T-cell (primary cell): ENCODE measurements at regions not wholly inside any gene's neighbourhood (a gene's known extent, or its start where the extent isn't known, plus 50 kb on each side); places are given as distances from the start of the nearest gene placed in this dataset.

Experiments used
- ATAC-seq, 4 experiments: fragments of 200-7000 bp in 3 of 4; fragments of 150-1000 bp in 1 of 4; cut with Tn5 transposase; replicated peaks in 1 of 4; 1 replicate in 3 of 4; 2 replicates in 1 of 4; pipeline ENCODE4 v1.10.0; 2021; ENCODE audit warnings: moderate library complexity in 3 of 4, mild to moderate bottlenecking in 2 of 4, moderate number of reproducible peaks in 1 of 4
- CTCF ChIA-PET, 2 donors: fragments of 300-600 bp; sonication (Branson Sonifier 250); formaldehyde crosslinking; loops; one replicate each; lab custom pipeline; 2022; ENCODE audit warnings: antibody characterized with exemption in 2 of 2; lab: Charles Lee
- POLR2A ChIA-PET, 2 donors: fragments of 300-600 bp; sonication (Branson Sonifier 250); formaldehyde crosslinking; loops; one replicate each; lab custom pipeline; 2022; ENCODE audit warnings: antibody characterized with exemption in 2 of 2; lab: Charles Lee
- DNase-seq, 35 experiments: peaks; one replicate each; pipeline versions ENCODE4 v3.0.0 to v3.0.0-alpha.2; 2013 to 2023
- H3K27ac ChIP-seq: one replicate; pipeline ENCODE4 v1.5.1; 2013; ENCODE audit warnings: low read length
- H3K27me3 ChIP-seq, 2 experiments: replicated peaks in 1 of 2; 1 replicate in 1 of 2; 2 replicates in 1 of 2; pipeline versions ENCODE4 v1.6.1 to v1.7.0; 2013; ENCODE audit warnings: low read length in 1 of 2, mixed read lengths in 1 of 2; ENCODE audit not compliant: control insufficient read depth in 2 of 2, insufficient read depth in 2 of 2; ENCODE audit errors: extremely low read depth in 1 of 2
- H3K36me3 ChIP-seq, 2 donors: 1 replicate in 1 of 2; 2 replicates in 1 of 2; pipeline versions ENCODE4 v1.6.1 to v1.7.0; 2013; ENCODE audit warnings: low read length in 1 of 2; ENCODE audit not compliant: control insufficient read depth in 2 of 2, insufficient read depth in 1 of 2; ENCODE audit errors: extremely low read depth in 1 of 2
- H3K4me1 ChIP-seq, 2 experiments: 1 replicate in 1 of 2; 2 replicates in 1 of 2; pipeline versions ENCODE4 v1.6.1 to v1.7.0; 2013; ENCODE audit warnings: low read length in 2 of 2, mixed read lengths in 1 of 2; ENCODE audit not compliant: insufficient read depth in 2 of 2, control insufficient read depth in 1 of 2; ENCODE audit errors: extremely low read depth in 1 of 2
- H3K4me3 ChIP-seq, 2 donors: 1 replicate in 1 of 2; 2 replicates in 1 of 2; pipeline versions ENCODE4 v1.5.1 to v1.7.0; 2013; ENCODE audit warnings: mild to moderate bottlenecking in 2 of 2, low read length in 1 of 2, moderate library complexity in 1 of 2; ENCODE audit not compliant: control insufficient read depth in 1 of 2; ENCODE audit errors: extremely low read depth in 1 of 2
- H3K9me3 ChIP-seq: 2 replicates; pipeline ENCODE4 v1.7.0; 2013
- H3K27ac Mint-ChIP-seq, 2 donors: one replicate each; pipeline ENCODE4 v1.8.0; 2020 to 2021; ENCODE audit warnings: mild to moderate bottlenecking in 2 of 2, mixed read lengths in 2 of 2
- H3K27me3 Mint-ChIP-seq, 2 donors: one replicate each; pipeline ENCODE4 v1.8.0; 2021 to 2022; ENCODE audit warnings: mixed read lengths in 2 of 2
- H3K36me3 Mint-ChIP-seq: one replicate; pipeline ENCODE4 v1.8.0; 2021; ENCODE audit warnings: mixed read lengths
- H3K4me1 Mint-ChIP-seq, 3 donors: one replicate each; pipeline ENCODE4 v1.8.0; 2020 to 2022; ENCODE audit warnings: mixed read lengths in 3 of 3, mild to moderate bottlenecking in 1 of 3
- H3K4me3 Mint-ChIP-seq, 3 donors: one replicate each; pipeline ENCODE4 v1.8.0; 2020 to 2022; ENCODE audit warnings: mild to moderate bottlenecking in 3 of 3, mixed read lengths in 3 of 3, moderate library complexity in 3 of 3
- H3K9me3 Mint-ChIP-seq, 3 donors: one replicate each; pipeline ENCODE4 v1.8.0; 2020 to 2022; ENCODE audit warnings: mixed read lengths in 3 of 3
- WGBS: methylation state at CpG from one replicate; pipeline ENCODE4 v1.1.5; 2013; ENCODE audit warnings: missing lambda C conversion rate; ENCODE audit not compliant: insufficient coverage; 5-methylcytosine and 5-hydroxymethylcytosine counted together

GRCh38 chr6:156183678-156184077, 593.5 kb upstream of the ARID1B start:
- no peak for DNase-seq
- ChIA-PET CTCF (no interaction called here), POLR2A (no interaction called here)
- no peak overlapping the region for H3K27ac Mint-ChIP-seq
- Histone ChIP-seq H3K27ac (no peak overlapping the region), H3K4me1 (peaks cover 0 to 7% of the 10 kb centered on the region in 2 experiments), H3K36me3 (no peaks in the 10 kb centered on the region), H3K27me3 (no peaks in the 10 kb centered on the region), H3K4me3 (no peak overlapping the region), H3K9me3 (no peaks in the 10 kb centered on the region)
- peaks cover 8 to 24% (median 22%) of the 10 kb centered on the region in 3 donors for H3K4me1 Mint-ChIP-seq
- no peak overlapping the region for H3K4me3 Mint-ChIP-seq
- H3K27me3 Mint-ChIP-seq: no peaks in the 10 kb centered on the region
- ATAC-seq: no peak
- H3K9me3 Mint-ChIP-seq: peaks cover 0 to 9% (median 5%) of the 10 kb centered on the region in 3 donors
- 89% methylated on average over 3 of the region's 3 CpGs for WGBS
- H3K36me3 Mint-ChIP-seq: no peaks in the 10 kb centered on the region

DNA sequence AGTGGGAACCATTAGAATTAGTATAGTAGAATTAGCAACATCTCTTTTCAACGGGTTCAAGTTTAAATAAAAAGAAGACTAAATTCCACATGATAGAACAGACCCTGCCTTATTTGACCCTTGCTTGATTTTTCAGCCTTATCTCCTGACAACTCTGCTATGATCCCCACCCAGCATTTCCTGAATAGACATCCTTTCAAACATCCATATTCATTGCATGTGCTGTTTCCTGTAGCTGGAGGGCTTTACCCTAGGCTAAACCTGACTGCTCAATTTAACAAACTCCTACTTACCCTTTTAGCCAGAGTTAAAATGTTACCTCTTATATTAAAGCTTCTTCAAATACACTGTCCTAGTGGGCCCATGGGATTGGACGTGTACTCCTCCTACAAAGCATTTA, 594.8 kb upstream of the ARID1B start:
- no peak for ATAC-seq
- ChIA-PET CTCF (no interaction called here), POLR2A (interaction anchor here in 1 of 2 donors (0.6 kb wide), 1 partner anchor 204 kb away, joined by 3 read pairs; no protein-coding TSS in a partner anchor)
- Histone ChIP-seq H3K36me3 (no peaks in the 10 kb centered on the region), H3K4me3 (no peak overlapping the region), H3K27ac (no peak overlapping the region), H3K27me3 (no peaks in the 10 kb centered on the region), H3K9me3 (no peaks in the 10 kb centered on the region), H3K4me1 (peaks cover 0 to 7% of the 10 kb centered on the region in 2 experiments)
- H3K36me3 Mint-ChIP-seq: no peaks in the 10 kb centered on the region
- no CpG with 5 or more reads among the region's 2 CpGs for WGBS
- peaks cover 8 to 24% (median 22%) of the 10 kb centered on the region in 3 donors for H3K4me1 Mint-ChIP-seq
- H3K4me3 Mint-ChIP-seq: no peak overlapping the region
- no peak for DNase-seq
- no peak overlapping the region for H3K27ac Mint-ChIP-seq
- H3K27me3 Mint-ChIP-seq: no peaks in the 10 kb centered on the region
- peaks cover 0 to 10% (median 9%) of the 10 kb centered on the region in 3 donors for H3K9me3 Mint-ChIP-seq

DNA sequence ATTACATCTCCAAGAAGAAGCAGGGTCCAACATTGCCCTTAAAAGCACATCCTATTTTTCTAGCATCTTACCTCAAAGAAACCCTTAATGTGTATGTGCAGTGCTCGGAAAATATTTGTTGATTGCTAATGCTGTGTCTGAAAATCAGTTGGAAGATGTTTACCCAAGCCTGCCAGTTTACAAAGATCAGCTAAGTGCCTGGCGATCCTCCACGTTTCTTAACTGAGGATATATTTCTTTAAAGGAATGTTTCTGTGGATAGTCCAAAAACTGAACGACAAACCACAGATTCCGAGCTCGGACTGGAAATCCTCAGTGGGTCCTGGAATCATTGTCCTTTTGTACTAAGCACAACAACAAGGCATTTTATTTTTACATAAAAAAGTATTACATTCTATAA, 595.7 kb upstream of the ARID1B start:
- CTCF ChIA-PET: no interaction called here
- no peak overlapping the region for H3K4me3 Mint-ChIP-seq
- H3K4me3 ChIP-seq: no peak overlapping the region
- DNase-seq (no peak), ATAC-seq (no peak)
- no peaks in the 10 kb centered on the region for H3K36me3 Mint-ChIP-seq
- H3K27ac Mint-ChIP-seq: no peak overlapping the region
- no peaks in the 10 kb centered on the region for H3K27me3 Mint-ChIP-seq
- no peaks in the 10 kb centered on the region for H3K36me3 ChIP-seq
- peaks cover 0 to 10% (median 9%) of the 10 kb centered on the region in 3 donors for H3K9me3 Mint-ChIP-seq
- no CpG with 5 or more reads among the region's 6 CpGs for WGBS
- H3K4me1 ChIP-seq: peaks cover 0 to 7% of the 10 kb centered on the region in 2 experiments
- H3K4me1 Mint-ChIP-seq: peaks cover 8 to 24% (median 22%) of the 10 kb centered on the region in 3 donors
- POLR2A ChIA-PET: no interaction called here
- H3K27me3 ChIP-seq: no peaks in the 10 kb centered on the region
- no peaks in the 10 kb centered on the region for H3K9me3 ChIP-seq
- no peak overlapping the region for H3K27ac ChIP-seq

DNA sequence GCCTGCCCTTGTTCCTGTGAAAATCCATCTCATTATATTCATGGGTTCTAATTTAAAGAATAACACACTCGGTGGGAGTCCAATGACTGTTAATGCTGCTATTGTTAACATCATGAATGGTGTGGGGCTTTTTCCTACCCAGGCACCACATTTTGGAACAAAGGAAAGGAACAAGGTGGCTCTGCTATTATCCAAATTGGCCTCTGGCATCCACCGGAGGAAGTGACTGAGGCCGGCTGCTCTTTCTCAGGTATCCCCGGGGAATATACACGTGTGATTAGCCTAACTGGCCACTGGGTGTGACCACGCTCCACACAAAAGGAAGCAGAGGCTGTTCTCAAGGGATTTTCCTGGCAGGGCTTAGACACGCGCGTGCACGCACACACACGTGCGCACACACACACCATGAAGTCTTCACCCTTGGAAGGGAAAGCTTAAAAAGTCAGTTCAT, 601.2 kb upstream of the ARID1B start:
- WGBS: 78% methylated on average over 11 of the region's 12 CpGs
- no peak overlapping the region for H3K27ac ChIP-seq
- H3K36me3 ChIP-seq: no peaks in the 10 kb centered on the region
- Mint-ChIP-seq H3K27me3 (no peaks in the 10 kb centered on the region), H3K27ac (no peak overlapping the region), H3K36me3 (no peaks in the 10 kb centered on the region), H3K4me3 (no peak overlapping the region), H3K4me1 (peaks cover 0 to 11% (median 6%) of the 10 kb centered on the region in 3 donors), H3K9me3 (peaks cover 0 to 7% (median 1%) of the 10 kb centered on the region in 3 donors)
- no peaks in the 10 kb centered on the region for H3K4me1 ChIP-seq
- CTCF ChIA-PET: no interaction called here
- H3K4me3 ChIP-seq: no peak overlapping the region
- H3K27me3 ChIP-seq: no peaks in the 10 kb centered on the region
- DNase-seq (no peak), ATAC-seq (no peak)
- POLR2A ChIA-PET: no interaction called here
- H3K9me3 ChIP-seq: no peaks in the 10 kb centered on the region

DNA sequence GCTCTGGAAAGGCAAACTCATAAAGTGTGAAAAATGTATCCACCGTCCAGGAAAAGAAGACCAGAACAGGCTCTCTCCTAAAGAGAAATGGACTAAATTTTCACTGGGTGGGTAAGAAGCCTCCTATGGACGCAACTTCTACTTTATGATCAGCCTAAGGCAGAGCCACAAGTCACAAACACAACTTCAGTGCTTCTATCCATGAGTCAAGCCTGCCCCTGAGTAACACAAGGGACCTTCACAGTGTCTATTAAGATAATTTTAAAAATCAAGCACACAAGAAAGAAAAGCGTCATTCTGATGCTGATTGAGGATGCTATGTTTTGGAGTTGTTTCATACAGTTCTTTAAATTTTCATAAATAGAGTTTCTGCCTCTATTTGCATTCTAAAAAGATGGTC, 601.7 kb upstream of the ARID1B start:
- ChIA-PET CTCF (no interaction called here), POLR2A (no interaction called here)
- Histone ChIP-seq H3K27me3 (no peaks in the 10 kb centered on the region), H3K9me3 (no peaks in the 10 kb centered on the region), H3K27ac (no peak overlapping the region), H3K4me3 (no peak overlapping the region), H3K4me1 (no peaks in the 10 kb centered on the region), H3K36me3 (no peaks in the 10 kb centered on the region)
- DNase-seq (no peak), ATAC-seq (no peak)
- H3K36me3 Mint-ChIP-seq: no peaks in the 10 kb centered on the region
- peaks cover 0 to 11% (median 6%) of the 10 kb centered on the region in 3 donors for H3K4me1 Mint-ChIP-seq
- H3K27me3 Mint-ChIP-seq: no peaks in the 10 kb centered on the region
- no CpG with 5 or more reads among the region's 3 CpGs for WGBS
- peaks cover 0 to 5% (median 0%) of the 10 kb centered on the region in 3 donors for H3K9me3 Mint-ChIP-seq
- H3K27ac Mint-ChIP-seq: no peak overlapping the region
- no peak overlapping the region for H3K4me3 Mint-ChIP-seq

DNA sequence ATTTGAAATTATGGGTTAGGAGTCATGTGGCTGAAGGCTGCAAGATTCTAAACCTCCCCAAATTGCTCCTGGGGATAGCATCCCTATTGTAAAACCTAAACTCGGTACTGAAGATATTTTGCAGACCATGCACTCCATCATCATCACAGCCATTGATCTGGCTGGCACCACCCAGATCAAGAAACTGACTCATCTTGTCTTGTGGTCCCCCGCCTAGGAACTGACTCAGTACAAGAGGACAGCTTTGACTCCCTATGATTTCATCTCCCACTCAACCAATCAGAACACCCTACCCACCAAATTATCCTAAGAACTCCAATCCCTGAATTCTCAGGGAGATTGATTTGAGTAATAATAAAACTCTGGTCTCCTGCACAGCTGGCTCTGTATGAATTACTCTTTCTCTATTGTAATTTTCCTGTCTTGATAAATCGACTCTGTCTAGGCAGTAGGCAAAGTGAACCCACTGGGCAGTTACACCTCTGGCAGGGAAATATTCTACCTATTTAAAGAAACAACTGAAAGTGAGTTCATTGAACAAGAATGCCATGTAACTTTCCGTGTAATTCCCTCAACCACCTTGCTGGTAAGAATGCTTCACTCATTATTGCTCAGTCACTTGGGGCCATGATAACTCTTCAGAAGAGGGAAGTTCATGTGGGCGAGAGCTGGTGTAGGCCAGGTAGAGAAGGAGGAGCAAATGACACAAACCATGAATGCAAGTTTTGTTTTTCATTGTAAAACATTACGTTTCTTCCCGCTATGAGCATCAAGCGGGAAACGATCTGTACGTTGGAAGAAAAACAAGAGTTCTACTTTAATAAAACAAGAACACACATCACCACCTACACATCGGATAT, 602.9 kb upstream of the ARID1B start:
- Histone ChIP-seq H3K4me3 (no peak overlapping the region), H3K4me1 (no peaks in the 10 kb centered on the region), H3K9me3 (no peaks in the 10 kb centered on the region), H3K27ac (no peak overlapping the region), H3K27me3 (no peaks in the 10 kb centered on the region), H3K36me3 (no peaks in the 10 kb centered on the region)
- peak in 1 of 4 experiments; percentile 56 for ATAC-seq
- ChIA-PET POLR2A (no interaction called here), CTCF (no interaction called here)
- Mint-ChIP-seq H3K27me3 (no peaks in the 10 kb centered on the region), H3K4me1 (peaks cover 0 to 16% (median 11%) of the 10 kb centered on the region in 3 donors), H3K27ac (no peak overlapping the region), H3K9me3 (peaks cover 0 to 5% (median 0%) of the 10 kb centered on the region in 3 donors), H3K4me3 (no peak overlapping the region), H3K36me3 (no peaks in the 10 kb centered on the region)
- WGBS: 48% methylated on average over 4 of the region's 11 CpGs
- no peak for DNase-seq
